Osteoblast (primary cell): ENCODE measurements at regions not wholly inside any gene's neighbourhood (a gene's known extent, or its start where the extent isn't known, plus 50 kb on each side); places are given as distances from the start of the nearest gene placed in this dataset.
A peak's percentile ranks its signal among the peaks of the same experiment; 100 is the strongest.

Experiments used
- DNase-seq: peaks from one replicate; pipeline ENCODE4 v3.0.0; 2011; ENCODE audit warnings: low spot score, mixed read lengths; ENCODE audit not compliant: insufficient read length; ENCODE audit errors: missing footprints
- H2AFZ ChIP-seq: 2 replicates; pipeline ENCODE4 v1.6.0; 2011; ENCODE audit warnings: mild to moderate bottlenecking, low read length
- H3K27ac ChIP-seq: 2 replicates; pipeline ENCODE4 v1.5.1; 2011; ENCODE audit warnings: mild to moderate bottlenecking, low read depth, low read length, moderate library complexity
- H3K27me3 ChIP-seq: 2 replicates; pipeline ENCODE4 v1.6.0; 2012; ENCODE audit warnings: mild to moderate bottlenecking, control low read depth, inconsistent platforms, low read length, moderate library complexity; ENCODE audit not compliant: insufficient read depth
- H3K36me3 ChIP-seq: 2 replicates; pipeline ENCODE4 v1.5.1; 2011; ENCODE audit warnings: mild to moderate bottlenecking, low read length, control low read depth, moderate library complexity; ENCODE audit not compliant: insufficient read depth
- H3K4me1 ChIP-seq: 2 replicates; pipeline ENCODE4 v1.5.1; 2011; ENCODE audit warnings: mild to moderate bottlenecking, low read length, control low read depth, moderate library complexity; ENCODE audit not compliant: insufficient read depth
- H3K4me2 ChIP-seq: 2 replicates; pipeline ENCODE4 v1.6.0; 2011; ENCODE audit warnings: mild to moderate bottlenecking, low read length; ENCODE audit not compliant: insufficient read depth
- H3K4me3 ChIP-seq: fragments of 200-600 bp; sonication (generic); 3 replicates; pipeline ENCODE4 v1.5.1; 2012; ENCODE audit warnings: mild to moderate bottlenecking, low read length, inconsistent platforms; ENCODE audit not compliant: insufficient read depth
- H3K79me2 ChIP-seq: 2 replicates; pipeline ENCODE4 v1.6.0; 2012; ENCODE audit warnings: mild to moderate bottlenecking, low read length, control low read depth, inconsistent platforms; ENCODE audit not compliant: insufficient read depth
- H3K9me3 ChIP-seq: 2 replicates; pipeline ENCODE4 v1.5.1; 2011; ENCODE audit warnings: low read depth, low read length, control low read depth
- H4K20me1 ChIP-seq: 2 replicates; pipeline ENCODE4 v1.6.0; 2012; ENCODE audit warnings: mild to moderate bottlenecking, low read length, control low read depth; ENCODE audit not compliant: insufficient read depth
- CTCF ChIP-seq: IDR thresholded peaks from 2 replicates; pipeline ENCODE4 v1.5.1; 2011; ENCODE audit warnings: mild to moderate bottlenecking, low read depth, low read length, moderate library complexity; ENCODE audit errors: extremely low read depth

- Histone ChIP-seq H3K4me2 (no peak overlapping the region), H3K9me3 (no peaks in the 10 kb centered on the region), H3K79me2 (no peaks in the 10 kb centered on the region), H3K27ac (no peak overlapping the region), H3K4me3 (no peak overlapping the region), H3K27me3 (no peaks in the 10 kb centered on the region), H3K36me3 (no peaks in the 10 kb centered on the region), H2AFZ (no peak overlapping the region), H3K4me1 (no peaks in the 10 kb centered on the region), H4K20me1 (no peaks in the 10 kb centered on the region)
- TF ChIP-seq CTCF = no peak
- peak; percentile 22 for DNase-seq
These were observed 225.2 kb downstream of the NPR3 start for GRCh38 chr5:32936329-32936728.

GRCh38 chr5:32942225-32942989 lies 231.3 kb downstream of the NPR3 start:
- Histone ChIP-seq H3K9me3 (no peaks in the 10 kb centered on the region), H4K20me1 (no peaks in the 10 kb centered on the region), H3K79me2 (no peaks in the 10 kb centered on the region), H3K4me1 (no peaks in the 10 kb centered on the region), H3K4me3 (no peak overlapping the region), H2AFZ (no peak overlapping the region), H3K27ac (no peak overlapping the region), H3K36me3 (no peaks in the 10 kb centered on the region), H3K27me3 (no peaks in the 10 kb centered on the region), H3K4me2 (no peak overlapping the region)
- TF ChIP-seq CTCF = peak; percentile 31
- DNase-seq = no peak

- Histone ChIP-seq H3K27me3 (no peaks in the 10 kb centered on the region), H3K36me3 (no peaks in the 10 kb centered on the region), H3K4me3 (no peak overlapping the region), H3K4me1 (no peaks in the 10 kb centered on the region), H3K79me2 (no peaks in the 10 kb centered on the region), H3K4me2 (no peak overlapping the region), H3K9me3 (no peaks in the 10 kb centered on the region), H4K20me1 (no peaks in the 10 kb centered on the region), H2AFZ (no peak overlapping the region), H3K27ac (no peak overlapping the region)
- TF ChIP-seq CTCF = no peak
- no peak for DNase-seq
These were observed 238.3 kb downstream of the NPR3 start for GRCh38 chr5:32949286-32949970.

- H3K4me1 ChIP-seq = no peaks in the 10 kb centered on the region
- H3K4me3 ChIP-seq = no peak overlapping the region
- no peaks in the 10 kb centered on the region for H4K20me1 ChIP-seq
- TF ChIP-seq CTCF = no peak
- H3K4me2 ChIP-seq = no peak overlapping the region
- H3K27ac ChIP-seq = no peak overlapping the region
- no peaks in the 10 kb centered on the region for H3K36me3 ChIP-seq
- H2AFZ ChIP-seq = no peak overlapping the region
- no peaks in the 10 kb centered on the region for H3K79me2 ChIP-seq
- no peaks in the 10 kb centered on the region for H3K27me3 ChIP-seq
- H3K9me3 ChIP-seq = no peaks in the 10 kb centered on the region
- no peak for DNase-seq
These were observed 239.9 kb downstream of the NPR3 start for GRCh38 chr5:32951003-32951402.
